WI38 (cell line): ENCODE measurements at regions not wholly inside any gene's neighbourhood (a gene's known extent, or its start where the extent isn't known, plus 50 kb on each side); places are given as distances from the start of the nearest gene placed in this dataset.

Experiments
- H3K4me3 ChIP-seq: 2 replicates; pipeline ENCODE4 v1.5.1; 2011; ENCODE audit warnings: low read depth, mild to moderate bottlenecking, control low read depth, low read length
- CTCF ChIP-seq: IDR thresholded peaks from 2 replicates; pipeline ENCODE4 v1.5.1; 2012; ENCODE audit warnings: low read depth, mild to moderate bottlenecking, control low read depth, low read length

GRCh38 chr18:67358947-67359346 lies 157.6 kb downstream of the DSEL start:
- TF ChIP-seq CTCF: no peak
- no peak overlapping the region for H3K4me3 ChIP-seq

DNA sequence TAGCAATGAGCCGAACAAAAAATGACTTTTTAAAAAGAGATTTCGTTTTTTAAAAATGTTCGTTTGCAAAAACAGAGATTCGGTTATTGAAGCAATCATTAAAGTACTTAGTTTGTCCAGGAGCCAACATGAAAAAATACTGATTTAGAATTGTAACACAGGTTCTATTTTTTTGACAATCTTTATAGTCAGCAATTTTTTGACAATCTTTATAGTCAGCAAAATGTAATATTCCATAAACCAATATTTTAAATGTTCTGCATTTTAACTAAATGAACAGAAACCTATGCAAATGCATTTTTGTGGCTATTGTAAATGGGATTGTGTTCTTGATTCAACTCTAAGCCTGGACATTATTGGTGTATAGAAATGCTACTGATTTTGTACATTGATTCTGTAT lies 161.8 kb downstream of the DSEL start:
- no peak overlapping the region for H3K4me3 ChIP-seq
- TF ChIP-seq CTCF: no peak

DNA sequence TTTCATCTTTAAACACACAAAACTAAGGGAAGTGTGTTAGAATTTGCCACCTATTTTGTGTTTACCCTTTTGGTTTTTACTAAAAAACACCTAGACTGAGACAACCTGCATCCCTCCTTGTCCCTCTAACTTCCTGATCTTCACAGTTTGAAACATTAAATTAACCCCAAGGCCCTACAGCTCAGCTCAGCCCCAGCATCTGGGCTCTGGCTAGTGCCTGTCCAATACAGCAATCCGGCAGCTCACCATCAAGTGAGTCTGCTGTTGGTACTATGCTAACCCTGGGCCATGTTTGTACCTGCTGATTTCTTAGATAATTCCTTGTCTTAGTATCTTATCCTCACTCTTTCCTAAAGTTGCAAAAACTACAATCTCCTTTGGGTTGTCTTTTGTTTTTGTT lies 162.4 kb downstream of the DSEL start:
- no peak for TF ChIP-seq CTCF

GRCh38 chr18:67347438-67347837 lies 169.1 kb downstream of the DSEL start:
- no peak for TF ChIP-seq CTCF
- no peak overlapping the region for H3K4me3 ChIP-seq

More for the DNA sequence above, 162.4 kb downstream of the DSEL start:
- H3K4me3 ChIP-seq: no peak overlapping the region

DNA sequence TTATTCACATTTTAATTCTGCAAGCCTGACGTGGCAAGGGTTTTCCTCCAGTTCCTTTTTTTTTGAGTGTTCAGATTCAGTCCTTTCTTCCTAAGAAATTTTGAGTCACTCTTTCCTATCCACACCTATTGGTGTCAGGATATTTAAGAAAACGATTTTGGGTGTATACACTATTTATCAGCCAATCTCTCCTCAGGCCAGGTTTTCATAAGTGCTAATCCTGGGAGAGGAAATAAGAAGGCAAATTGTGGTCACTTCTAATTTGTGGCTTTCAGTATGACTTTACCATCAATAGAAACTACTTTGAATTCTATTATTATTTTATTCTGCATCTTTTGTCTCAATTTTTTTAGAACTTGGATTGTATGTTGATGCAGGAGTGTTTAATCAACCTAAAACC lies 174.4 kb downstream of the DSEL start:
- no peak overlapping the region for H3K4me3 ChIP-seq

DNA sequence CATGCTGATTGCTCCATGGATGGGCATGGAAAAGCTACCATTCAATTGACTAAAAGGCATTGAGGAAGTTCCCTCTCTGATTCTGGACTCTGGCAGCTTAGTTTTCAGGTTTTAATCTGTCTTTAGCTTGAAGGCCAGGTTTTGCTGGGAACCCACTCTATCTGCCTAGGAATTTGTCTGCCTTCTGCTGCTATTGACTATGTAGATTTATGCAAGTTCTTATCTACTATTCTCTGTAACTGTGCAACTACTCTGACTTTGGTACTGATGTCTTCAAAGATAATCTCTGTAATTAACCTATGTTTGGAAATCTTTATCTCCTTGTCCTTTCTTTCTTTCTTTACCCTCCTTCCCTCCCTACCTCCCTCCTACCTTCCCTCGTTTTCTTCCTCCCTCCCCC lies 178.8 kb downstream of the DSEL start:
- no peak overlapping the region for H3K4me3 ChIP-seq
- TF ChIP-seq CTCF: no peak

More for the DNA sequence above, 174.4 kb downstream of the DSEL start:
- TF ChIP-seq CTCF: no peak

GRCh38 chr18:67331857-67332256 lies 184.7 kb downstream of the DSEL start:
- no peak for TF ChIP-seq CTCF

More at GRCh38 chr18:67331857-67332256, 184.7 kb downstream of the DSEL start:
- H3K4me3 ChIP-seq: no peak overlapping the region
